C4-2B (cell line): ENCODE measurements at regions not wholly inside any gene's neighbourhood (a gene's known extent, or its start where the extent isn't known, plus 50 kb on each side); places are given as distances from the start of the nearest gene placed in this dataset.

ENCODE experiments used
- H3K27ac ChIP-seq: fragments of 450-650 bp; 2 replicates; pipeline ENCODE4 v1.5.1; 2017
- ZFX ChIP-seq: fragments of 450-650 bp; IDR thresholded peaks from 2 replicates; pipeline ENCODE4 v1.6.1; 2017
- TF ChIP-seq, protein P1 (sequence below): fragments of 450-650 bp; conservative IDR thresholded peaks from 2 replicates; pipeline ENCODE4 v1.5.1; 2017; ENCODE audit warnings: mild to moderate bottlenecking

DNA sequence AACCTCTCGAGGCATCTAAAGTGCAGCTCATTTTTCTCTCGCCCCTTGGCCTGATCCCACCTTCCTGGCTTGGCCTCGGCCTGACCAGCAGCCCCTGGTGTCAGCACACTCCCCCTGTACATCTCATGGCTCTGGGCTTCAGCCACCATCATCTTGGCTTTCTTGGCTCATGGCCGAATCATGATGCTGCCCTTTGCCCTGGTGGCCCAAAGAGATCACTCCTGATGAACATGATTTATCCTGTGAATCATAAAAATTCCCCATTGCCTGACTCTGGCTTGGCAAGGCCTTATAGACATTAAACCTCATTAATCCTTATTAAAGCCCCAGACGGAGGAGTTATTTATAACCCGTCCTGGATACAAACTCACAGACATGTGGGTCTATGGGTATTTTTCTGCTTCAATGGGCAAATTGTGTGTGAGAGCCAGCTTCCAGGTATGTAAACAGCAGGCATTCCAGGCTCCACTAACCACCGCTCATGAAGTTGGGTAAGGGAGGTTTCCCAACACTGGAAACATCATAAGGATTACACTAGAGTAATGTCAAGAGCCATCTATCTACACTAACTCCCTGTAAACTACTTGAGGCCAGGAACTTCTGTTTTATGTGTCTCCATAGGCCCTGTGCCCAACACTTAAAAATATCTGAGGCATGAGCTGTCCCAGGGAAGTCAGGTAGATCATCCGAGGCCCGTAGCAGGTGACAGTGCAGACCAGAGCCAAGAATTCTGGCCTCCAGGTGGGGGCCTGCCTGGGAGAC, 171.2 kb downstream of the TTC8 start:
- H3K27ac ChIP-seq, result no peak overlapping the region
- TF ChIP-seq, protein P1, sequence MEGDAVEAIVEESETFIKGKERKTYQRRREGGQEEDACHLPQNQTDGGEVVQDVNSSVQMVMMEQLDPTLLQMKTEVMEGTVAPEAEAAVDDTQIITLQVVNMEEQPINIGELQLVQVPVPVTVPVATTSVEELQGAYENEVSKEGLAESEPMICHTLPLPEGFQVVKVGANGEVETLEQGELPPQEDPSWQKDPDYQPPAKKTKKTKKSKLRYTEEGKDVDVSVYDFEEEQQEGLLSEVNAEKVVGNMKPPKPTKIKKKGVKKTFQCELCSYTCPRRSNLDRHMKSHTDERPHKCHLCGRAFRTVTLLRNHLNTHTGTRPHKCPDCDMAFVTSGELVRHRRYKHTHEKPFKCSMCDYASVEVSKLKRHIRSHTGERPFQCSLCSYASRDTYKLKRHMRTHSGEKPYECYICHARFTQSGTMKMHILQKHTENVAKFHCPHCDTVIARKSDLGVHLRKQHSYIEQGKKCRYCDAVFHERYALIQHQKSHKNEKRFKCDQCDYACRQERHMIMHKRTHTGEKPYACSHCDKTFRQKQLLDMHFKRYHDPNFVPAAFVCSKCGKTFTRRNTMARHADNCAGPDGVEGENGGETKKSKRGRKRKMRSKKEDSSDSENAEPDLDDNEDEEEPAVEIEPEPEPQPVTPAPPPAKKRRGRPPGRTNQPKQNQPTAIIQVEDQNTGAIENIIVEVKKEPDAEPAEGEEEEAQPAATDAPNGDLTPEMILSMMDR, result no peak
- no peak for TF ChIP-seq ZFX

GRCh38 chr14:88998027-88998426, 173.6 kb downstream of the TTC8 start:
- no peak overlapping the region for H3K27ac ChIP-seq
- no peak for TF ChIP-seq ZFX
- TF ChIP-seq, protein P1, result no peak

GRCh38 chr14:88999137-88999536, 174.7 kb downstream of the TTC8 start:
- H3K27ac ChIP-seq, result no peak overlapping the region
- no peak for TF ChIP-seq ZFX
- TF ChIP-seq, protein P1, result no peak

- peak overlapping the region; percentile 26; the same call in 1 of the 2 replicates for H3K27ac ChIP-seq
- no peak for TF ChIP-seq ZFX
- TF ChIP-seq, protein P1, result no peak
Measured at GRCh38 chr14:89000007-89000942, 175.8 kb downstream of the TTC8 start.

GRCh38 chr14:89004166-89004565, 179.7 kb downstream of the TTC8 start:
- TF ChIP-seq, protein P1, result no peak
- TF ChIP-seq ZFX, result no peak
- H3K27ac ChIP-seq, result no peak overlapping the region

GRCh38 chr14:89007906-89008305, 183.5 kb downstream of the TTC8 start:
- TF ChIP-seq, protein P1, result no peak
- no peak for TF ChIP-seq ZFX

More at GRCh38 chr14:89007906-89008305, 183.5 kb downstream of the TTC8 start:
- H3K27ac ChIP-seq, result no peak overlapping the region
